ENCODE measurements at regions not wholly inside any gene's neighbourhood (a gene's known extent, or its start where the extent isn't known, plus 50 kb on each side); places are given as distances from the start of the nearest gene placed in this dataset.
"Not testable (repeated sequence)": the region's sequence is repeated elsewhere in the genome, so short reads cannot be mapped to it uniquely, and the experiment has no call there.

GRCh38 chr6:165843121-165843520 is 180.1 kb upstream of the PDE10A start:
- DNase-seq (ENCODE audit: low read depth) = no peak
- no peak overlapping the region for H3K4me3 ChIP-seq (ENCODE audit: low read length)
- TF ChIP-seq, protein P1, sequence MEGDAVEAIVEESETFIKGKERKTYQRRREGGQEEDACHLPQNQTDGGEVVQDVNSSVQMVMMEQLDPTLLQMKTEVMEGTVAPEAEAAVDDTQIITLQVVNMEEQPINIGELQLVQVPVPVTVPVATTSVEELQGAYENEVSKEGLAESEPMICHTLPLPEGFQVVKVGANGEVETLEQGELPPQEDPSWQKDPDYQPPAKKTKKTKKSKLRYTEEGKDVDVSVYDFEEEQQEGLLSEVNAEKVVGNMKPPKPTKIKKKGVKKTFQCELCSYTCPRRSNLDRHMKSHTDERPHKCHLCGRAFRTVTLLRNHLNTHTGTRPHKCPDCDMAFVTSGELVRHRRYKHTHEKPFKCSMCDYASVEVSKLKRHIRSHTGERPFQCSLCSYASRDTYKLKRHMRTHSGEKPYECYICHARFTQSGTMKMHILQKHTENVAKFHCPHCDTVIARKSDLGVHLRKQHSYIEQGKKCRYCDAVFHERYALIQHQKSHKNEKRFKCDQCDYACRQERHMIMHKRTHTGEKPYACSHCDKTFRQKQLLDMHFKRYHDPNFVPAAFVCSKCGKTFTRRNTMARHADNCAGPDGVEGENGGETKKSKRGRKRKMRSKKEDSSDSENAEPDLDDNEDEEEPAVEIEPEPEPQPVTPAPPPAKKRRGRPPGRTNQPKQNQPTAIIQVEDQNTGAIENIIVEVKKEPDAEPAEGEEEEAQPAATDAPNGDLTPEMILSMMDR (conservative IDR thresholded peaks at IDR 0.05; ENCODE audit: low read length) = no peak

DNA sequence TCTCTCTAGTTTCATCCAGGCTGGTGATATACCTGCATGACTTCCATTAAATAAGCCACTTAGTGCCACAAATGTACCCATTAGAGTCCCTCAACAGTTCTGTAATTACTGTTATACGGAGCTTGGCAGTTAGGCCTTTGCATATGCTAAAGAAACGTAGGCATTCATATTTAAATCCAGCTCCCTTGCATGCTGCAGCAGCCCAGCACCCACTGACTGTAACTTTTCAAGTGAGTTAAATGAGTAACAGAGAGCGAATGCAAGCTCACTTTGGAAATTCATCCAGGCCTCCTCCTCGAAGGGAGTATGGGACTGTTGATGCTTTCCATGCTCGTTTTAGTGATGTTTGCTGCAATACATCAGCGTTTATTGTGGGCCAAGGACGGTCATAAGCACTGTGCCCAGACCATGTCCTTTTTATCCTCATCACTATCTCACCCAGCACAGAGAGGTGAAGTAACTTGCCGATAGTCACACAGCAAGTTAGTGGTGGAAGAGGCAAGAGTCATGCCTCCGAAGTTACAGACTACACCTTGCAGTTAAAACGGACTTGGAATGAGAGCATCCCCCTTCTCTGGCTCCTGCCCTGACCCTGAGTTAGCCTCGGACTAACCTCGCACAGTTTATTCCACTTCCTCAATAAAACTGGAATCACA is 179.4 kb upstream of the PDE10A start:
- no peak for DNase-seq (ENCODE audit: low read depth)
- no peak overlapping the region for H3K4me3 ChIP-seq (ENCODE audit: low read length)
- TF ChIP-seq, protein P1 (conservative IDR thresholded peaks at IDR 0.05; ENCODE audit: low read length) = no peak

- H3K4me3 ChIP-seq (ENCODE audit: low read length) = no peak overlapping the region
- DNase-seq (ENCODE audit: low read depth) = no peak
- TF ChIP-seq, protein P1 (conservative IDR thresholded peaks at IDR 0.05; ENCODE audit: low read length) = no peak
Observed at GRCh38 chr6:165841153-165841558, 178.1 kb upstream of the PDE10A start.

DNA sequence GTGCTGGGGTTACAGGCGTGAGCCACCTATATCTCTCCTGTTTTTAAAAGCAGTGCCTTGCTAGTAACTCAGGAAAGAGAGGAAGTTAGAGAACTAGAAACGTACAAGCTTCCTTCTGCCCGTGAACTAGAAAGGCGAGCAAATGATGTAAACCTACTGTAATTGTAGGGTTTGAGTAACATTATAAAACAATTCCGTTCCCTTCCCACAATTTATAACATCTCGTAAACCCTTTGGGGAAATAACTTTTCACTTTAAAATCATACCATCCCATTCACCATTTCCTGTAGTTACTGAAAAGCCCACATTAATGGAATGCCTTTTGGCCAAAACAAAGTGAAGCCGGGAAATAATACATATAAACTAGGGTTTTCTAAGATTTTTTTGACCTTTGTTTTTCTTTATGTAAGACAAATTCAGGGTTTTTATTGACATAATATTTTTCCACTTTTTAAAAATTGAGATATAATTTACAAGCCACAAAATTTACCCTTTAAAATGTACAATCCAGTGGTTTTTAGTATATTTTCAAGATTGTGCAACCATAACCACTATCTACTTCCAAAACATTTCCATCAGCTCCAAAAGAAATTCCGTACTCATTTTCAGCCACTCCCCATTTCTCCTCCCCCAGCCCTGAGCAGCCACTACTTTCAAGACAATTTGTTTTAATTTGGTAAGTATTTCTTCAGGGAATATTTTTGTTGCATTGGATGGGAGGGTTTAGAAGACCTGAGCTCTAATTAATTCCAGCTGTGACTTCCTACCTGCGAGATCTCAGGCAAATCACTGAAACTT is 175.1 kb upstream of the PDE10A start:
- DNase-seq (ENCODE audit: low read depth) = no peak
- TF ChIP-seq, protein P1 (conservative IDR thresholded peaks at IDR 0.05; ENCODE audit: low read length) = no peak
- no peak overlapping the region for H3K4me3 ChIP-seq (ENCODE audit: low read length)

DNA sequence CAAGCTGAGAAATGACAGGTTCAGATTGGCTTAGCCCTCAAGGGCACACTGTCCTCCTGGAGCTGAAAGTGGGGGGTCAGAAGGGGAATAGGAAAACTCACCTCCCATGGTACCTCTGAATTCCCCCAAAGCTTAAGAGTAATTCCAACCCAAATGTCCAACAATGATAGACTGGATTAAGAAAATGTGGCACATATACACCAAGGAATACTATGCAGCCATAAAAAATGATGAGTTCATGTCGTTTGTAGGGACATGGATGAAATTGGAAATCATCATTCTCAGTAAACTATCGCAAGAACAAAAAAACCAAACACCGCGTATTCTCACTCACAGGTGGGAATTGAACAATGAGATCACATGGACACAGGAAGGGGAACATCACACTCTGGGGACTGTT is 173.6 kb upstream of the PDE10A start:
- not testable (repeated sequence) for DNase-seq (ENCODE audit: low read depth); H3K4me3 ChIP-seq (ENCODE audit: low read length)

- no peak overlapping the region for H3K4me3 ChIP-seq (ENCODE audit: low read length)
- DNase-seq (ENCODE audit: low read depth) = no peak
- TF ChIP-seq, protein P1 (conservative IDR thresholded peaks at IDR 0.05; ENCODE audit: low read length) = no peak
Observed at GRCh38 chr6:165835410-165835851, 172.4 kb upstream of the PDE10A start.

DNA sequence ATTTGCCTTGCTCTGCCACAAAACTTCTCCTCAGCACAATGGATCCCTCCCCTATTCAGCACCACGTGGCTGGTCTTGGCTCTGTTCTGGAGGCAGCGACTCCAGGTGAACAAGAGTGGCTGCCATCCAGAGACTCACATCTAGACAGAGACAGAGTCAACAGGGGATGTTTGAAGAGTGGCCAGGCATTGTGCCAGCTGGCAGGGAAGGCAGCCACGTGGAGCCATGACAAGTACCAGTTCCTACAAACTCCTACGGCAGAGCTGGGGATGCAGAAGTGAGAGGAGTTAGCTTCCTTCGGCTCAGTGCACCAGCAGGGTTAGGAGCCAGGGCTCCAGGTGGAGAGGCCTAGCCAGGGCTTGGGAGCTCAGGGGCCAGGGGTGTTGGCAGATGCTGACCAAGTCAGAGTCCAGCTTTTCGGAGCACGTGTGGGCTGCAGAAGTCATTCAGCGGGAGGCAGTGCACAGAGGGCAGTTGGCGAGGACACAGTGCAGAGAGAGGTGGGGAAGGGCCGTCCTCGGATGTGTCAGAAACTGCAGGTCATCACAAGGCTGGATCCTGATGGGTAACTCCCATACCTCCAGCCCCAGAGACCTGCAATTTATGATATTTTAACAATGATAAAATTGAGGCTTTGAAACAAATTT is 171.7 kb upstream of the PDE10A start:
- H3K4me3 ChIP-seq (ENCODE audit: low read length) = no peak overlapping the region
- TF ChIP-seq, protein P1 (conservative IDR thresholded peaks at IDR 0.05; ENCODE audit: low read length) = no peak
- DNase-seq (ENCODE audit: low read depth) = no peak

All from AG10803 (cell line).